Jurkat, Clone E6-1 (cell line): ENCODE measurements at regions not wholly inside any gene's neighbourhood (a gene's known extent, or its start where the extent isn't known, plus 50 kb on each side); places are given as distances from the start of the nearest gene placed in this dataset.
"Not testable (repeated sequence)": the region's sequence is repeated elsewhere in the genome, so short reads cannot be mapped to it uniquely, and the experiment has no call there.

Experiments used
- DNase-seq: peaks from one replicate; pipeline ENCODE4 v3.0.0-alpha.2; 2011; ENCODE audit warnings: low read depth, low spot score
- H3K4me3 ChIP-seq: 2 replicates; pipeline ENCODE4 v1.5.1; 2011; ENCODE audit warnings: mild to moderate bottlenecking, low read length, control low read depth, moderate library complexity

DNA sequence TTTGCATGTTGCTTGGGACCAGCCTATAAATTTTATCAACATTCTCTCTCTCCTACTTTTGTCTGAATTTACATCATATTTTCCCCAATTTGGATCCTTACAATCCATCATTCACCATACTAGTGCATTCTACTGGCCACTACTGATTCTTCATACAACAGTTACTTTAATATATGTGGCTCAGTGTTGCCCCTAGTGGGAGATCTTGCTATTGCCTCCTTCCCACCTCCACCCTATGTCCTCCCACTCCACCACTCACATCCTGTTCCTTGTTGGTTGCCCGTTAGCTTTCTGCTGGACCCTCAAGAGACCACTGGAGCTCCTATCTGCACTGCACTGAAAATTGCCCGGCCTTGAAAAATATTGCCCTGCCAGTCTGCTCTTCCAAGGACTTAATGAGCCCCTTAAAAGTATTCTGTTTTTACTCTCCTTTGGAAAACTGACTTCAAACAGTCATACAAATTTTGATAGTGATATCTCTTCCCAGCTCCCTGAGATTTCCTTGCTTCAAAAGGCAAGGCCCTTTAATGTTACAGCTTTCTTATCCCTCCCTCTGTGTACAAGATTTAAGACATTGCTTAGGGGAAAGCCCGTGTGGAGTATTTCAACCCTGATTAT is 243.2 kb upstream of the TMEM229A start:
- no peak overlapping the region for H3K4me3 ChIP-seq
- peak; percentile 40 for DNase-seq

- no peak for DNase-seq
- H3K4me3 ChIP-seq = no peak overlapping the region
Measured at GRCh38 chr7:124275411-124275810, 242.5 kb upstream of the TMEM229A start.

- DNase-seq = peak; percentile 2
- no peak overlapping the region for H3K4me3 ChIP-seq
Measured at GRCh38 chr7:124269774-124270173, 236.9 kb upstream of the TMEM229A start.

GRCh38 chr7:124267154-124267553 is 234.3 kb upstream of the TMEM229A start:
- no peak overlapping the region for H3K4me3 ChIP-seq
- no peak for DNase-seq

DNA sequence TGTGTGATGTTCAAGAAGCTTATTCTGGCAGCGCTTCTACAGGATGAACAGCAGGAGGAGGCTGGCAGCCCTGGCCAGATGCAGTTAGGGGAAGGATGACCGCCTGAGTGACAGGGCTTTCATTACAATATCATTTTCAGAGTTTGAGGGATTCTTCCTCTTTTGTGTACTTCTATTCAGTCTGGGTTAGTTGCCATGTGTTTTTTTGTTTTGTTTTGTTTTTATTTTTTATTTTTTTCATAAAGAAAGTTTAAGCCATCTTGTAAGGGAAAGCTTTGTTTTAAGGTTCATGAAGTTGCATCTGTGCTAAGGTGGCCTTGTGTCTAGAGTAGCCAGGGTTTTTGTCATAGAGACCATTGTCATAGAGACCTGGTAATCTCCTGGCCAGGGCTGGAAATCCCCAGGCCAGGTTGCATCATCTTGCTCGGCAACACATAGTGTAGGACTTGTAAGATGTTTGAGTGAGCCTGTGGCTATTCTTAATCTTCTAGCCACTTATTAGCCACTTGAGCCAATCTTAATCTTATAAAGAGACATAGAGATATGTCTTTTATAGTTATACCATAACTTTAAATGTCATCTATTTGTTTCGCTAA is 230.5 kb upstream of the TMEM229A start:
- no peak overlapping the region for H3K4me3 ChIP-seq
- DNase-seq = no peak

DNA sequence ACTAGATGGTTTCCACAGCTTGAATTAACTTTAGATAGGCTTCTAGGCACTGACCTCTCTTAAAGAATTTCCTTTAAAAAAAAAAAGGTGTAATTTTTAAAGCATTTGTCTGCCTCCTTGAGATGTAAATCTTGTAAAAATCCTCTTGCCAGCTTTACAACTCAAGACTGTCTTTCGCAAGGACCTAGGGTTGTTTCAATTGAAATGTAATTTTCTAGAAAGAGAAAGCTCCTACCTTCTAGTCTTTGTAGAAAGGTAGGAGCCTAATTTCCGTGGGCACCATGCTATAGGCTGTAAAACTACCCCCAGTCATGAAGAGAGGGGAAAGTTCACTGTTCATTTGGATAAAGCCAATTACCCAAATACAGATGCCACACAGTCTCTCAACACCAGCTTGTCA is 228.8 kb upstream of the TMEM229A start:
- no peak overlapping the region for H3K4me3 ChIP-seq
- DNase-seq = no peak

GRCh38 chr7:124257638-124258308 is 224.9 kb upstream of the TMEM229A start:
- H3K4me3 ChIP-seq = no peak overlapping the region
- DNase-seq = no peak

- no peak for DNase-seq
- H3K4me3 ChIP-seq = no peak overlapping the region
Measured at GRCh38 chr7:124255041-124255655, 222.3 kb upstream of the TMEM229A start.

DNA sequence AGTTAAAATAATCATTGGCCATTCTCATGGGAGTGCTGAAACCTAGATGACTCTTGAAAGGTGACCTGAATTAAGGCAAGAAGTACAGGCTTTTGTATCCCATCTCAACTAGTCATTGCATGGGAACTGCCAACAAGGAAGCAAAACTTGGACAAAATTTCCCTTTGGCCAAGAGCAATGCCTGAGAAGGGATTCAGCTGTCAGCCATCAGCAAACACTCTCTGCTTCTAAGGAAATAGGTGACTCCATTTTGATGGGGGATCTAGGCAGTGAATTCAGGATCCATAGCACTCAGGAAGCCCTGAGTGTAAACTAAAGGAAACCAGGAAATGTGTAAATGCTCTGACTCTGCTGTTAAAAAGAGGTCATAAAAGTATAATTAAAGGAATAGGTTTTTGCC is 221.5 kb upstream of the TMEM229A start:
- no peak for DNase-seq
- H3K4me3 ChIP-seq = no peak overlapping the region

DNA sequence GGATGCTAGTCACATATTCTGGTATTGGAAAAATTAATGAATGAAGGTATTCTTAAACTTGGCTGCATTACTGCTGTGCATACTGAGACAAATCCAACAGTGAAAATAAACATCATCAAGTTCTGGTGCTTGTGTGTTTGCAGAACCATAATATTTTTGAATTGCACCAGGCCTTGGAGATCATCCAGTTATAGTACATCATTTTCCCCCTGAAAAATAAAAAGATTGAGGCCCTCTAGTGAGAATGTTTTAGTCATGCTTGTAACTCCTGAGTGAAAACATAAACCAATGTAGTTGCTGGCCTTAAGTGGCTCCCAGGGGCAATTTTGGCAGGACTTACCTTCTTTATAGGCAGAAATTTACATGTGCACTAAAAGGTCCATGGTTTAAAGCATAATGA is 218.8 kb upstream of the TMEM229A start:
- H3K4me3 ChIP-seq = no peak overlapping the region
- DNase-seq = no peak

DNA sequence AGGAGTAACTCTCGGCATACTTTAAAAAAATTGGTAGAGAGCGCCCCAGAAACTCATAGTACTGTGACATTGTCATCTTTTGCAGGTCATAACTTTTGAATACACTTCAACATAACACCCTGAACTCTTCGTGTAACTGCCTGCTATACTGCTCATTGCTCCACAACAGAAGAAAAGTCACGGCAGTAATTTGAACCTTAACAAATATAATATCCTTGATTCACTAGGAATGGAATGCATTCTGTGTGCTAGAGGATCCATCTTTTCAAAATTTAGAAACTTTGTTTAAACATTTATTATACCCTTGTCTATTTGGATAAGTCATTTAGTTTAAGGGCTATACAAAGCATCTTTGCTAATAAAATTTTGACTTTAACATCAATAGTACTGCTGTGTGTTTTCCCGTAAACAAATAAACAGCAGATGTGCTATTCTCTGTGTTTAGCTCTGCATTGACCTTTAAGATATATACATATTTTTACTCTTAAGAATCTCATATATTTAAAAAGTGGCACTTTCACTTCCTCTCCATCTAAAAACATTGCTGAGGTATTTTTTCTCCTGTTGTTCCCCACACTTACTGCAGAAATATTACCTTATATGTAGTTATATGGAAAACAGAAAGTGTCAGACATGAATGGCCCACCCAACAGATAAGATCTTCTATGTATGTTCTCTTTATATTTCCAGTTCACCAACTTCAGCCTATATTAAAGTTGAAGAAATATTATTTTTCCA is 217.6 kb upstream of the TMEM229A start:
- no peak overlapping the region for H3K4me3 ChIP-seq
- DNase-seq = no peak

- no peak overlapping the region for H3K4me3 ChIP-seq
Measured at GRCh38 chr7:124247691-124248090, 214.8 kb upstream of the TMEM229A start.

GRCh38 chr7:124246262-124246863 is 213.5 kb upstream of the TMEM229A start:
- no peak overlapping the region for H3K4me3 ChIP-seq
- DNase-seq = no peak

More at GRCh38 chr7:124247691-124248090, 214.8 kb upstream of the TMEM229A start:
- DNase-seq = no peak

GRCh38 chr7:124244469-124244868 is 211.6 kb upstream of the TMEM229A start:
- not testable (repeated sequence) for DNase-seq, H3K4me3 ChIP-seq

- DNase-seq = no peak
Measured at GRCh38 chr7:124219681-124220080, 186.8 kb upstream of the TMEM229A start.

GRCh38 chr7:124208642-124209041 is 175.8 kb upstream of the TMEM229A start:
- DNase-seq = no peak
- H3K4me3 ChIP-seq = no peak overlapping the region

More at GRCh38 chr7:124219681-124220080, 186.8 kb upstream of the TMEM229A start:
- H3K4me3 ChIP-seq = no peak overlapping the region

DNA sequence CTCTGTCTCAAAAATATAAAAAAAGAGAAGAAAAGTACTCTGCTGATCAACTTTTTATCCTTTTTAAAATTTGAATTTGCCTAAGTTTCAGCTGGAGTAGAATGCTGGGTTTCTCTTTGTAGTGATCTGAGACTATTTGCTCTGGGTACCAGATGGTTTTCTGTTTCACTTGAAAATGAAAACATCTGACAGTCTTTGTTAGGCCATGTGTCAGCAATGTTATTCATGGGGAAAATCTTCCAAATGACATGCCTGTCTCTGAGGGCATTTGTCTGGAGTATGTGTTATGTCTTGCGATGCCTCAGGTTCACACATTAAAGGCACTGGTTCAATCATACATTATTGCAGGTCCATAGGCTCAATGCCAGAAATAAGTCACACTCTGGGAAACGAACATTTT is 175.3 kb upstream of the TMEM229A start:
- no peak for DNase-seq
- no peak overlapping the region for H3K4me3 ChIP-seq

GRCh38 chr7:124205526-124205925 is 172.7 kb upstream of the TMEM229A start:
- no peak overlapping the region for H3K4me3 ChIP-seq

DNA sequence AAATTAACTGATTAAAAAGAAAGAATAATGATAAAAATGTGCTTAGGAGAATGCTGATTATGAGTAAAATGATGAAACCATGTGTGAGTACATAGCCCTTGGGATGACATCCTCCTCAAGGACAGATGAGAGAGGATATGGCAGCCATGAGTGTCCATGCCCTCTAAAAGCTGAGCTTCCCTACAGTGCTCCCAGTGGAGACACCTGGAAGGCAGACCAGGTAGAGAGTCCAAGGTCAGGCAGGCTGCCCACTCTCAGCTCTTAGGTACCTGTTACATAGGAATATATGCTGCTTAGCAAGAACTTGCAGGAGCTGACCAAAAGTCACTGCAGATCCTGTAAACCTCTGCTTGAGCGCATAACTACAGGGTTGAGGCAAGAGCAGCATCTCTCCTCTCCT is 169.7 kb upstream of the TMEM229A start:
- no peak for DNase-seq

More at GRCh38 chr7:124205526-124205925, 172.7 kb upstream of the TMEM229A start:
- DNase-seq = no peak

More for the DNA sequence above, 169.7 kb upstream of the TMEM229A start:
- no peak overlapping the region for H3K4me3 ChIP-seq
